RPMI8226 (cell line): ENCODE measurements at regions not wholly inside any gene's neighbourhood (a gene's known extent, or its start where the extent isn't known, plus 50 kb on each side); places are given as distances from the start of the nearest gene placed in this dataset.
"Not testable (repeated sequence)": the region's sequence is repeated elsewhere in the genome, so short reads cannot be mapped to it uniquely, and the experiment has no call there.

Source experiments
- DNase-seq: peaks from one replicate; pipeline ENCODE4 v3.0.0-alpha.2; 2015

DNA sequence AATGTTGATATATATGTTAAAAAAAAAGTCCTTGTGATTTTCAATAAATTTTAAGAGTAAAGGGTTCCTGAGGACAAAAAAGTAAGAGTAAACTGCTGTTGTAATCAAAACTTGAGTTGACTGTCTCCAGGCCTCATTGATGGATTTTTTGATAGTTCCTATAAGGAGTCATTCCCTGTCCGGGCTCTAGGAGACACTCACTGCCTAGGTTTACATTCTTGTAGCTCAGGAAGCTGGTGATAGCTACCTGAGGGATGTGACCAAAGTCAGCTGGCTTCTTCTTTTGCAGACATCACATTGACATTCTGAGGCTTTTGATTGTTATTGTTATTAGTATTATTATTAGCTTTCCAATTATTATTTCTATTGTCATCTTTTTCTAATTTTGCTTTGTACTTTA lies 116.5 kb upstream of the FBXL7 start:
- DNase-seq, result no peak

DNA sequence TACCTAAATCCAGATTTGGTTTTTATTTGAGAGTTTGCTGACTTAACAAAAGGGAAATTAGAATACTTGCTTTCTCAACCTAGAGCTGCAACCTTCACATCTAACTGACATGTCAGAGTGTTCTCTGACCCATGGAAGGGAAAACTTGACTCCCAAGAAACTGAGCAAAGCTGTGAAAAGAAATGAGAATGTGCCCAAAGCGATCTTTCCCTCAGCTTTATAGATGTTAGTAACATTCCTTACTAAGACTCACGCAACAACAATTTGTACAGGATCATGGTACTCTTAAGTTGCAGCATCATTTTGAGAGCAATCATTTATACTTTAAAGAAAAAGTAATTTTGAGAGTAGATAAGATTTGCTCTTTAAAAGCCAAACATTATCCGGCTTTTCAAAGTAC lies 117.0 kb upstream of the FBXL7 start:
- DNase-seq, result no peak

DNA sequence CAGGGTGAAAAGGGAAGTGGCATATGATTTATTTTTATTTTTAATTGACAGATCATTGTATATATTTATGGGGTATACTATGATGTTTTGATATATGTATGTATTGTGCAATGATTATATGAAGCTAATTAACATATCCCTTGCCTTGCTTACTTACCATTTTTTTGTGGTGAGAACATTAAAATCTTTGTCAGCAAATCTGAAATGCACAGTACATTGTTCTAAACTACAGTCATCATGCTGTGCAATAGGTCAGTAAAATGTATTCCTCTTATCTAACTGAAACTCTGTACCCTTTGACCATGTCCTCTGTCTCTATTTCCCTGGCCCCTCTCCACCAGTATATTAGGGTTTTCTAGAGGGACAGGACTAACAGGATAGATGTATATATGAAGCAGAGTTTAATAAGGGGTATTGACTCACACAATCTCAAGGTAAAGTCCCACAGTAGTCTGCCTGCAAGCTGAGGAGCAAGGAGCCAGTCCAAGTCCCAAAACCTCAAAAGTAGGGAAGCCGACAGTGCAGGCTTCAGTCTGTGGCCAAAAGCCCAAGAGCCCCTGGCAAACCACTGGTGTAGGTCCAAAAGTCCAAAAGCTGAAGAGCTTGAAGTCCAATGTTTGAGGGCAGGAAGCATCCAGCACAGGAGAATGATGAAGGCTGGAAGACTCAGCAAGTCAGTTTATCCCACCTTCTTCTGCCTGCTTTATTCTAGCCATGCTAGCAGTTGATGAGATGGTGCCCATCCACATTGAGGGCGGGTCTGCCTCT lies 122.2 kb upstream of the FBXL7 start:
- DNase-seq, result no peak

DNA sequence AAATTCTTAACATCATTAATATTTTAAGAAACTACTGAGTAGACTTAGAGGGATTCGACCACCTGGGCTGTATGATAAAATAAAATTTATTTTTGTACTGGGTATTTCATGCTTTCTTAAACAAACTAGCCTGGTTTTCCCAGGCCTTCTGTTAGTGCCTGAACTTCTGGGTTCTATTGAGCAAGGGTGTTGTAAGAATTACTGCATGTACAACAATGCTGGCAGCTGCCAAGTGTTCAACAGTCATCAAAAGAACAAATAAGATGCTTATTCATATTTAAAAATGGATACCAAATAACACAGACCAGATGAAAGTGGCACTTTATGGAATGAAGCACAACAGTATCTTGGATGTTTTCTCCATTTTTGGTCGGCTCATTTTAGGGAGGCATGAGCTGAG lies 123.2 kb upstream of the FBXL7 start:
- no peak for DNase-seq

DNA sequence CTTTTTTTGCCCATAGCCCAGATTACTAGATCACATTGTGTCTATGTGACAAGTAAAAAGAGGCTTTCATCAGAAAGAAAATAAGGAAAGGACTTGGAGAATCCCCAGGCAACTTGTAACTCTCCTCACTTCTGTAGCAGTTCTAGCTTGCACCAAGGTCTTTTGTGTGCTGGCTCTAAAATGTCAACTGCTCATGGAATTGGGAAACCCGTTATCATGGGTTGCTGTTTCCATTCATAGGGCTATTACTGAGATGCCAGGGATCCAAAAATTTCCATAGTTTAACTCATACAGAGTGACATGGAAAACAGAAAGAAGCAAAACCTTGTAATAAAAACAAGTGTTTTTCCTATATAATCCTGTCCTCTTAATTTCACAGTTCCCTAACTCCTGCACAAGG lies 123.9 kb upstream of the FBXL7 start:
- DNase-seq, result no peak

DNA sequence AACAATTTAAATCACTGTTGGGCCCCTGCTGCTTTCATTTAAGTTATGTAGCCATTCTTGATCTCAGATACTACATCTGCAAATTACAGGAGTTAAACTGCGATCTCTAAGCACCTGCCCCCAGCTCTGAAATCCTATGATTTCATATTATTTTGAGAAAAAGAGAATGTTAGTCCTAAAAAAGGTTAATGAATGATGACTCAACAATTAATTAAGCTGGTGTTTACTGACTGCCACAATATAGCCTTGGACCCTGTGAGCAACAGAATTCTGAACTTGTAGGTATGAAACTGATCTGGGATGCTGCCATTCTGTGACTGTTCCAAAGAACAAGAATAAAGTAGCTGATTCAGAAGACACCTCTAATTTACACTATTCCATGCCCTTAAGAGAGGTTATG lies 124.4 kb upstream of the FBXL7 start:
- no peak for DNase-seq

DNA sequence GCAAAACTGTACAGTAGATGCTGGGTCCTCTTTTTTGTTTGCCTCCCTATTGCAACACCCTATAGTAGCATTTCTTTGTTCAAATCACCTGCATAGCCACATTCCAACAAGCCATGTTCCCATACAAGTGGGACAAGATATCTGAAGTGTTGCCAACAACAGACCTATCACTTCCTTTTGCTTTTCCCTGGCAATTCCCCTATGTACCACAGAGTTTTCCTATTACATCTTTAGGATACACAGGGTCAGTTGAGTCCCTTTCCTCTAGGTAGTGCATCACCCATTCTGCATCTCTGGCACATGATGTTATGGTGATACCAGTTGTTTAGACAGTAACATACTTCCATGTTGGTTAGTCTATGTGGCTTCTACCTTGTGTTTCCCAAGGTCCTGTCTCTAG lies 125.1 kb upstream of the FBXL7 start:
- no peak for DNase-seq

DNA sequence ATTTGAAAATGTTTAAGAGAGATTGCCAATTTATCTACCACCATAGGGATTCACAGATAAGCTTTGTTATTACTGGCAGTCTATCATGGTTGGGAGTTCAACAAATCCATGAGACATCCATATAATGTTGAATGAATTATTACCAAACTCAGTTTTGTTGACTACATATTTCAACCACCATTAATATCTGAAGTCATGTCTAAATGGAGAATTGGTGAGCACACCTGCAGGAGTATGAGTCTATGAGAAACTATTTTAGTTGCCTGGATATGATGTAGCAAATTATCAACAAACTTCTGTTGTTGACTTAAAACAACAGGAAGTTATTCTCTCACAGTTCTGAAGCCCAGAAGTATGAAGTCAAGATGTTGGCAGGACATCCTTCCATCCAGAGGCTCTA lies 126.8 kb upstream of the FBXL7 start:
- DNase-seq, result no peak

DNA sequence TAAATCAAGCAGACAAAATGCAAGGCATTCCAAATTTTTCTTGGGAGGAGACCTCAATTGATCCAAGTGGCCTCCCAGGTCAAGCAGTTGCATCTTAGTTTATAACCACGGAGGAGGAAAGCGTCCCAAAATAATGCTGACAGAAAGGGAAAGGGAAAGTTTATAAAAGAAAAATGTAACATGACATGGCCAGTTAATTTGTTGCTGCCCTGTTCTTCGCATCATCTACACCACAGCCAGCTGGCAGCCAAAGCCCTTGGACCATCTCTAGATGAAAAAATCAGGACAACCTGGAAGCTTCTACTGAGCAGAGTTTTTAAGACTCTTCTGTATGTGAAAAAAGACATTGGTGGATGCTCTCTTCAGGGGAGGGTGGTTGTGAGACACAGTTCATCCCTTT lies 128.8 kb upstream of the FBXL7 start:
- no peak for DNase-seq

DNA sequence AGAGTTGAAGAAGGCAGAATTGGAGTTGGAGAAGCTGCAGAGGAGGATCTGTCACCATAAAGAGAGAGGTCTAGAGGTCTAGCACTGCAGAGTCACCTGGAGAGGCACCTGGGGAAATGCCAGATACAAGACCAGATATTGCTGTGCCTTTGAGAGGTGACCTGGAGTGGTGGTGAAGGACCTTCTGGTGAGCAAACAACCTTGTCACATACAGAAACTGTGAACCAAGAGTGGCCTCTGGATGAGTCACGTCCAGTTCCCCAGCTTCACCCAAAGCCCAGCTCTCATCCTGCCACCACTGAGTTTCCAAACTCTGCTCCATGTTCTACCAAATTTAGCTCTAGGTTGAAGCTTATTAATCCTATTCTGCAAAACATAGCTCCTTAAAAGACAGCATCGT lies 131.1 kb upstream of the FBXL7 start:
- no peak for DNase-seq

DNA sequence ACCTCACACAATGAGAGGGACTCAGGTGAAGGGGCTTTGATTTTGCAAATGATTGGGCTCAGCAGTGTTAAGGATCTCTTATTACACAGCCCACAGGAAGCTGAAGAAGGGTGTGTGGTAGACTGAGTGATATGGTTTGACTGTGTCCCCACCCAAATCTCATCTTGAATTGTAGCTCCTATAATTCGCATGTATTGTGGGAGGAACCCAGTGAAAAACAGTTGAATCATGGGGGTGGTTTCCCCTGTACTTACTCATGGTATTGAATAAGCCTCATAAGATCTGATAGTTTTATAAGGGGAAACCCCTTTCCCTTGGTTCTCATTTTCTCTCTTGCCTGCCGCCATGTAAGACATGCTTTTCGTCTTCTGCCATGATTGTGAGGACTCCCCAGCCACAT lies 132.5 kb upstream of the FBXL7 start:
- no peak for DNase-seq

DNA sequence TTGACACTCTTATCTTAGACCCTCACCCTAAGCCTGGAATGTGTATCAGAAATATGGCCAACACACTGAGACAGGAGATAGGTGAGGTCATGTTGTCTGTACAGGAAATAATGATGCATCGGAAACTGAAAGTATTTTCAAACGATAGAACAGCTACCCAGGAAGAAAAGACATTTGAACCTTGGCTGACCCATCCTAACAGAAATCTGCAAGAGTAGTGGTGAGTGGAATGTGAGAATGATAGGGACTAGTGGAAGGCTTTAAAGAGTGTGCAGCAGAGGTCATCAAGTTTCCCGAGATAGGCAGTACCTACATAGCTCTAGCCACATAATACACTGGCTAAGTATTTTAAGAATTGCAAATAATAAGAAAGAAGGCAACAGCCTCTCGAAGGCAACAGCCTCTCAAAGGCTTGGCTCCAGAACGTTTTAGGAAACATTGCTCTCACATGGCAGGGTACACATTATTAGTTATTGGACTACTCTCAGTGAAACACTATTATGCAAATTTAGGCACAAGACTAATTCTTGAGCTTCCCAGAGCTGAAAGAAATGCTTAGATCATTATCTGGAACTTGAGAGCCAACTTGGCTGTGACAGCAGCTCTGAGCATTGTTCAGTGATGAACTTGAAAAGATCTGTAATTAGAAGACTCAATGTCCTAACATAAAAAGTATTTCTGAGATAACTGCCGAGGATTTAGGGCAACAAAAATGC lies 133.1 kb upstream of the FBXL7 start:
- DNase-seq, result no peak

DNA sequence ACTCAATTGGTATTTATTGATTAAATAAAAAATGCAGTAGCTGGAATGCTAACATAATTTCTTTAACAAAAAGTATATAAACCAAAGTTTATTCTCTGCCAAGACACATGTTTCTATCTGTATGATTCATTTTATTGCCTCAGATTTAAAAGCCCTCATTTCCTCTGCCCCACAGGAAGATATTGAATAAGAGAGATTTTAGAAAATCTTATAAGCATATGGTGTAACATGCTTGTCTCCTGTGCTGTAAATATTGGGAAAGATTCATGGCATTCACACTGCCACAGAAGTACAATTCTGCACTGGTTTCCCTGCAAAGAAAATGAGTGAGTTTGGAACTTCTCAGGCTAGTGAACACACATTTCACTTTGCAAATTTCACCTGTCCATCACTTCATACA lies 134.9 kb upstream of the FBXL7 start:
- DNase-seq, result no peak

DNA sequence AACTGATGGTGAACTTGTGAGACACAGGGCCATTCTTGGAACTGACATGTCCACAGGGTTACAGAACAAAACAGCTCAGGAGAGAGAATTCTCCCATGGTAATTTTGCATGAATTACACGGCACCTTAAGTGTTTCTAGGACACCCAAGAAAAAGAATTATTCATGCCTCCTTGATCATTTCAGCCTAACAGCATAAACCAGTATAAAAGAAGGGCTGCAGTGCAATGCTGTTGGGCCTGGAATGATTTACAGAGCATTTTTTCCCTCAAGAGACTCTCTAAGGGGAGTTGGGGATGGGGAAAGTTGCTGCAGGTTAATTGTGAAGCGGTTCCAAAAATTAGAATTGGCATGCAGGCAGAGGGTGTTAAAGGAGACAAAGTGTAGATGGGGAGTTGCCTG lies 136.4 kb upstream of the FBXL7 start:
- DNase-seq, result no peak

DNA sequence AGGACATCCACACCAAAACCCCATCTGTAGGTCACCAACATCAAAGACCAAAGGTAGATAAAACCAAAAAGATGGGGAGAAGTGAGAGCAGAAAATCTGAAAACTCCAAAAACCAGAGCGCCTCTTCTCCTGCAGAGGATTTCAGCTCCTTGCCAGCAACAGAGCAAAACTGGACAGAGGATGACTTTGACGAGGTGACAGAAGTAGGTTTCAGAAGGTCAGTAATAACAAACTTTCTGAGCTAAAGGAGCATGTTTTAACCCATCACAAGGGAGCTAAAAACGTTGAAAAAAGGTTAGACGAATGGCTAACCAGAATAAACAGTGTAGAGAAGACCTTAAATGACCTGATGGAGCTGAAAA lies 142.9 kb upstream of the FBXL7 start:
- not testable (repeated sequence) for DNase-seq

DNA sequence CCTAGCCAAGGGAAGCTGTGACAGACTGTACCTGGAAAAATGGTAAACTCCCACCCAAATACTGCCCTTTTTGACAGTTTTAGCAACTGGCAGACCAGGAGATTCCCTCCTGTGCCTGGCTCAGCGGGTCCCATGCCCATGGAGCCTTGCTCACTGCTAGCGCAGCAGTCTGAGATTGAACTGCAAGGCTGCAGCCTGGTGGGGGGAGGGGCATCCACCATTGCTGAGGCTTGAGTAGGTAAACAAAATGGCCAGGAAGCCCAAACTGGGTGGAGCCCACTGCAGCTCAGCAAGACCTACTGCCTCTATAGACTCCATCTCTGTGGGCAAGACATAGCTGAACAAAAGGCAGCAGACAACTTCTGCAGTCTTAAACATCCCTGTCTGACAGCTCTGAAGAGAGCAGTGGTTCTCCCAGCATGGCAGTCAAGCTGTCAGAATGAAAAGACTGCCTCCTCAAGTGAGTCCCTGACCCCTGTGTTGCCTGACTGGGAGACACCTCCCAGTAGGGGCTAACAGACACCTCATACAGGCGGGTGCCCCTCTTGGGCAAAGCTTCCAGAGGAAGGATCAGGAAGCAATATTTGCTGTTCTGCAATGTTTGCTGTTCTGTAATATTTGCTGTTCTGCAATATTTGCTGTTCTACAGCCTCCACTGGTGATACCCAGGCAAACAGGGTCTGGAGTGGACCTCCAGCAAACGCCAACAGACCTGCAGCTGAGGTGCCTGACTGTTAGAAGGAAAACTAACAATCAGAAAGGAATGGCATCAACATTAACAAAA lies 143.5 kb upstream of the FBXL7 start:
- not testable (repeated sequence) for DNase-seq

DNA sequence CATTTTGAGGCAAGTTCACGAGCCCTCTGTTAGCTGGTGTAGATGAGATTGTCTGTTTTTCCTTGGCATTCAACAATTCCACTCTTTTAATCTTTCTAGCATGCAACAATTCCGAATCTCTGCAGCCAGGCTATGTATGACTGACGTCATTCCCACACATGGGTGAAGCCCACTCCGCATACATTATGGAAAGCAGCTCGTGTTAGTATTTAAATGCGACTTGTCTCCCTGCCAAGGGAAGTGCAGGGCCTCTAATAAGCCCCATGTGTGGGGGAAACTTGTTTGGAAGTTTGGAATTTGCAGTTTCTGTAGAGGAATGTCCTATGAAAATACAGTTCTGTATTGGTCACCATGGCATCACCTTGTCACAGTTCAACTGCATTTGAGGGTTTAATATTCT lies 146.0 kb upstream of the FBXL7 start:
- DNase-seq, result no peak

DNA sequence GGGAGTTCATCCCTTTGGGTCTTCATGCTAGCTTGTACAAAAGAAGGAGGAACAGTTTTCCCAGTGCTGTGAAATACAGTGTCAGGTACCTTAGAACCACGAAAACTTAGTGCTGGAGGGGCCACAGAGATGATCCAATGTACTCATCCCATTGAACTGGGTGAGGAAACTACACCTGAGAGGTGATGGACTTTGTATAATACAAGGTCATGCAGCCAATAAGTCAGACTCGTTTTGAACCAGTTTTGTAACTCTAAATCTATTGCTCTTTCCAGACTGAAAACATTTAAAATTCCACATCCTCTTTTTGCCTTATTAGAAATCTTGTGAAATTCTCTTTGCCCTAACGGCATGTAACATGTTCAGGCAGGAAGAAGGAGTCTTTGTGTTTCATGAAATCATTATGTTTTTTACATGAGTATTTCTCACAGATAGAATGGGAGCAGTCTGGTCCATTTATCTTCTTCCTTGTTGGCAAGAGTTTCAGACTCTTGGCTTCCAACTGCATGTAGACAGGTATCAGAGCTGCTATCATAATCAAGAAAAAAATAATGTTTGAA lies 146.8 kb upstream of the FBXL7 start:
- DNase-seq, result no peak

DNA sequence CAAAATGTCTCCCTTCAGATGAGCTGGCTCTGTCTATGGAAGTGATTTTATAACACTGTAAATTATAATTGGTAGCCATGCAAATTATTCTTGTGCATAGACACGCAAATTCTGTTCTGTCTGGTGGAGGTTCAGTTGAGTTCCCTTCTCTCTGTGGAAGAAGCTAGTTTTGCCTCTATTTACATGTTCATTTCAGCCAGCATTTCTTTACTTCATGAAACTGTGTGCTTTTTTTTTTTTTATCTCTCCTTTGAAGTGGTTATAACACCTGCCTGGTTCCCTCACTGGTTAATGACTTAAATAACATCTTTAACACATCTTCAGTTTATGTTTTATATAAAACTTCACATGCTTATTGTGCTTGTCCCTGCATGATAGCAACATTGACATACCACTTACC lies 149.4 kb upstream of the FBXL7 start:
- no peak for DNase-seq

DNA sequence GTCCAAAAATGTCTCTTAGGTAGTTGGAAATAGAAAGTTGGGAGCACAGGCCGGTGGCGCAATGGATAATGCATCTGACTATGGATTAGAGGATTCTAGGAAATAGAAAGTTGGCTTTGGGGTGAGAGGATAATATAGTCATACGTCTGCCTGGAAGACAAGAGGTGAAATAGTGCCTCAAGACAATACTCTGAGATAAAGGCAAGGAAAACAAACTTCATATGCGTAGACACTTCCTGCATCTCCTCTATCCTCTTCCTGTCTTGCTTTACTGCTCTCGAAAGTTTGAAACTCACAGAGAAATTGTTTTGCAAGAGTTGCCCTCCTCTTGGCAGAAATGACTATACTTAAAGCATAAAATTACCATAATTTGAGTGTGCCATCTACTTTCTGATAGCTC lies 153.2 kb upstream of the FBXL7 start:
- DNase-seq, result no peak

DNA sequence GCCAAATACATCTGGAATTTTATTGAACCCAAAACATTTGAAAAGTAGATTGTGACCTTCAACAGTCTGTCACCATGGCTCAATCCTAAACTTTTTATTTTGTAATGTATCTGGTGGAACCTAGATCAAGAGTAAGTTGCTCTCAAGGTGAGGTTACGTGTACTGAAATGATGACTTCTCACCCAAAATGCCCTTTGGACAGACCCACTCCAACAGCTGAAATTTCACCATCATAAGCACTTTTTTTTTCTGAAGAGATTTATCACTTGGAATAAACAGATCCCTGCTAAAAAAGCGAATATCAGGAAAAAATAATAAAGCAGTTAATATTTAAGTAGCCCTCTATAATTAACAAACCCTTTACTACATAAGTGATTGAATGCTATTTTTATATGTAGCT lies 155.0 kb upstream of the FBXL7 start:
- no peak for DNase-seq

DNA sequence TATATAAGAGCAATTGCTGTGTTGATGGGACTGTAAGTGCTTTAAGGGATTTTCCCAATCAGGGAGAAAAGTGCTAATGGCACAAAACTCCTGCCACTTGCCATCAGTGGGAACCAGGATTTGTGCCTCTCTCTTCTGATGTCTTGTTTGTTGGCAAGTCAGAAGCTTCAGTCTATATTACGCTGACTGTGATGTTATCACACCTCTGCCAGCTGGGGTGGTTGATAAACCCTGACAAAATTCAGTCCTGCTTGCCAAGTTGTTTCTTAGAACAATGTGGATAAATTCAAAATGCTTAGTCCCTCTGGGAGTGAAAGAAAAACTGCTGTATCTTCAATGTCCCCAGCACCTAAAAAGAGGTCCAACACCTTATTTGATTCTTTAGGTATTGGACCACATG lies 161.4 kb upstream of the FBXL7 start:
- DNase-seq, result no peak

DNA sequence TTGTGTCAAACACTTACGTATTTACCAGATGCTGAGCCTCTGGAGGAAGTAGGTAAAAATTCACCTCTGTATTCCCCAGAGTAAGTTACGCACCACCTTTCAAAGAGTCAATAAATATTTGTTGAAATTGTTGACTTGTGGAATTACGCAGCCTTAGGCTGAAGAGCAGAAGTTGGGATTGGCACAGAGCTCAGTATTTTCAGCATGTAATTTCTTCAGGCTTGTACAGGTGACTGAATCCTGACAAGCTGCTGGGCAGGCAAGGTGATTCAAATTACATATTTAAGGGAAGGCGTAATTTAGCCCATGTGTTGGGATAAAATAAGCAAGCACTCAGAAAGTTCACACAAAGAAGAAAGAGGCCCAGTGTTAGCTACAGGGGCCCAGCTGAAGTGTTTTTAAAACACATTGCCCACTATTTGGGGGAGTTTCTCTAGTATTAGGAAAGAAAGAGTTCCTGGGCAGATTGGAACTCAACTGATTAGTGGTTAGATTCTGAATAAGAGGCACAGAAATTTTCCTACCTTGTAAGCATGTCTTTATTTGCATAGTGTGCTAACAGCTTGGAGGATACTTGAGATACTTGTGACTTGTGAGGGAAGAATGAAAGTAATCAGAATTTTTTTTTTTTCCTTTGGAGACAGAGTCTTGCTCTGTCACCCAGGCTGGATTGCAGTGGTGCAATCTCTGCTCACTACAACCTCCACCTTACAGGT lies 165.3 kb upstream of the FBXL7 start:
- no peak for DNase-seq
